ENCODE measurements at regions not wholly inside any gene's neighbourhood (a gene's known extent, or its start where the extent isn't known, plus 50 kb on each side); places are given as distances from the start of the nearest gene placed in this dataset.

DNA sequence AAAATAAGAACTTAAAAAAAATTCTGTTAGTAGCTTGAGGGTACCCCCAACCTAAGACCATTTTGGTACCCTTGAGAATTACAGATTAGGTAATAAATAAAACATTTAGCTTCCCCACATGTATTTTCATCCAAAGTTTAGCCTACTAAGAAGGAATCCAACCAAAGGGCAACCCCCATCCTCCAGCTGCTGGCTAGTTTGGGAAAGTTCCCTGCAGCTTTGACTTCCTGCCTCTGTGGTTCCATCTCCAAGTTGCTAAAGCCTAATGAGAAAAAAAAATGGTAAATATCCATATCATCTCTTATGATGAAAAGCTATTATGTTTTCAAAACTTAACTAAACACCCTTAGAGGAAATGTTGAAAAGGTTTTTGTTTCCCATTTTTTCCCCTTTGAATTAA lies 547.2 kb downstream of the ANKRD7 start:
- H3K4me2 ChIP-seq (ENCODE audit: low read length): no peak overlapping the region
- no peaks in the 10 kb centered on the region for H3K27me3 ChIP-seq (ENCODE audit: insufficient read depth, low read depth, low read length)

DNA sequence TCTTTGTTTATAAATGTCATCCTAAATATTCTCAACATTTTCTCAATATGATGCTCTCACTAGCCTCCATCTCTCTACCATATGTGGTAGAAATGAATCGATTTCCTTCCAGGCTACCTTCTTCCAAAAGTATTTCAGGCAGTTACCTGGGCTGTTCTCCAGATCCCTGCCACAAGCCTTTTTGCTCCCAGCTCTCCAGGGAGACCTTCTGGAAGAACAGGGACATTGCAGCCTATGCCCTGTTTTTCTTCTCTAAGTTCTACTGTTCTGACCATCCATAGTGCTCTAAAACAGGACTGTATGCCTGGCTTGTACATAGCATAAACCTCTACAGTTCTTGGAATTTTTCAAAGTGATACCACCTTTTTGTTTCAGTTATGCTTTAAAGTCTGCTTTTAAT lies 552.8 kb downstream of the ANKRD7 start:
- no peak overlapping the region for H3K9ac ChIP-seq (ENCODE audit: low read length)
- H3K9me3 ChIP-seq (ENCODE audit: low read length): no peaks in the 10 kb centered on the region
- no peak overlapping the region for H3K4me2 ChIP-seq (ENCODE audit: low read length)
- no peaks in the 10 kb centered on the region for H3K36me3 ChIP-seq (ENCODE audit: insufficient read depth, low read length)
- H3K4me3 ChIP-seq (ENCODE audit: low read length): no peak overlapping the region
- no peaks in the 10 kb centered on the region for H3F3A ChIP-seq (ENCODE audit: insufficient read depth, low read length, poor library complexity, severe bottlenecking)
- TF ChIP-seq RAD21 (conservative IDR thresholded peaks at IDR 0.05): no peak
- TF ChIP-seq EZH2 (IDR thresholded peaks at IDR 0.05; ENCODE audit: borderline replicate concordance, insufficient read depth, low read length, poor library complexity, severe bottlenecking): no peak
- no peak for TF ChIP-seq SMC3 (conservative IDR thresholded peaks at IDR 0.05; ENCODE audit: poor library complexity)
- no peak for TF ChIP-seq POLR2AphosphoS5 (IDR thresholded peaks at IDR 0.05)
- TF ChIP-seq, protein P1, sequence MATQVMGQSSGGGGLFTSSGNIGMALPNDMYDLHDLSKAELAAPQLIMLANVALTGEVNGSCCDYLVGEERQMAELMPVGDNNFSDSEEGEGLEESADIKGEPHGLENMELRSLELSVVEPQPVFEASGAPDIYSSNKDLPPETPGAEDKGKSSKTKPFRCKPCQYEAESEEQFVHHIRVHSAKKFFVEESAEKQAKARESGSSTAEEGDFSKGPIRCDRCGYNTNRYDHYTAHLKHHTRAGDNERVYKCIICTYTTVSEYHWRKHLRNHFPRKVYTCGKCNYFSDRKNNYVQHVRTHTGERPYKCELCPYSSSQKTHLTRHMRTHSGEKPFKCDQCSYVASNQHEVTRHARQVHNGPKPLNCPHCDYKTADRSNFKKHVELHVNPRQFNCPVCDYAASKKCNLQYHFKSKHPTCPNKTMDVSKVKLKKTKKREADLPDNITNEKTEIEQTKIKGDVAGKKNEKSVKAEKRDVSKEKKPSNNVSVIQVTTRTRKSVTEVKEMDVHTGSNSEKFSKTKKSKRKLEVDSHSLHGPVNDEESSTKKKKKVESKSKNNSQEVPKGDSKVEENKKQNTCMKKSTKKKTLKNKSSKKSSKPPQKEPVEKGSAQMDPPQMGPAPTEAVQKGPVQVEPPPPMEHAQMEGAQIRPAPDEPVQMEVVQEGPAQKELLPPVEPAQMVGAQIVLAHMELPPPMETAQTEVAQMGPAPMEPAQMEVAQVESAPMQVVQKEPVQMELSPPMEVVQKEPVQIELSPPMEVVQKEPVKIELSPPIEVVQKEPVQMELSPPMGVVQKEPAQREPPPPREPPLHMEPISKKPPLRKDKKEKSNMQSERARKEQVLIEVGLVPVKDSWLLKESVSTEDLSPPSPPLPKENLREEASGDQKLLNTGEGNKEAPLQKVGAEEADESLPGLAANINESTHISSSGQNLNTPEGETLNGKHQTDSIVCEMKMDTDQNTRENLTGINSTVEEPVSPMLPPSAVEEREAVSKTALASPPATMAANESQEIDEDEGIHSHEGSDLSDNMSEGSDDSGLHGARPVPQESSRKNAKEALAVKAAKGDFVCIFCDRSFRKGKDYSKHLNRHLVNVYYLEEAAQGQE (IDR thresholded peaks at IDR 0.05; ENCODE audit: borderline replicate concordance): no peak
- TF ChIP-seq MXI1 (conservative IDR thresholded peaks at IDR 0.05; ENCODE audit: poor library complexity, severe bottlenecking): no peak
- TF ChIP-seq, protein P2, sequence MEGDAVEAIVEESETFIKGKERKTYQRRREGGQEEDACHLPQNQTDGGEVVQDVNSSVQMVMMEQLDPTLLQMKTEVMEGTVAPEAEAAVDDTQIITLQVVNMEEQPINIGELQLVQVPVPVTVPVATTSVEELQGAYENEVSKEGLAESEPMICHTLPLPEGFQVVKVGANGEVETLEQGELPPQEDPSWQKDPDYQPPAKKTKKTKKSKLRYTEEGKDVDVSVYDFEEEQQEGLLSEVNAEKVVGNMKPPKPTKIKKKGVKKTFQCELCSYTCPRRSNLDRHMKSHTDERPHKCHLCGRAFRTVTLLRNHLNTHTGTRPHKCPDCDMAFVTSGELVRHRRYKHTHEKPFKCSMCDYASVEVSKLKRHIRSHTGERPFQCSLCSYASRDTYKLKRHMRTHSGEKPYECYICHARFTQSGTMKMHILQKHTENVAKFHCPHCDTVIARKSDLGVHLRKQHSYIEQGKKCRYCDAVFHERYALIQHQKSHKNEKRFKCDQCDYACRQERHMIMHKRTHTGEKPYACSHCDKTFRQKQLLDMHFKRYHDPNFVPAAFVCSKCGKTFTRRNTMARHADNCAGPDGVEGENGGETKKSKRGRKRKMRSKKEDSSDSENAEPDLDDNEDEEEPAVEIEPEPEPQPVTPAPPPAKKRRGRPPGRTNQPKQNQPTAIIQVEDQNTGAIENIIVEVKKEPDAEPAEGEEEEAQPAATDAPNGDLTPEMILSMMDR (IDR thresholded peaks at IDR 0.05; ENCODE audit: poor library complexity, severe bottlenecking): no peak
- no peak for TF ChIP-seq TAF1 (IDR thresholded peaks at IDR 0.05; ENCODE audit: low read depth)
- H3K79me2 ChIP-seq (replicated peaks; ENCODE audit: insufficient read depth, low read length): no peaks in the 10 kb centered on the region
- no peak overlapping the region for H3K27ac ChIP-seq (ENCODE audit: low read length)
- H4K20me1 ChIP-seq (ENCODE audit: insufficient read depth): no peaks in the 10 kb centered on the region
- H2AFZ ChIP-seq (ENCODE audit: low read depth, low read length): no peak overlapping the region
- peaks cover 3% of the 10 kb centered on the region for H3K9me2 ChIP-seq (ENCODE audit: insufficient read depth, low read length)
- no peaks in the 10 kb centered on the region for H3K27me3 ChIP-seq (ENCODE audit: insufficient read depth, low read depth, low read length)

More for the DNA sequence above, 547.2 kb downstream of the ANKRD7 start:
- no peaks in the 10 kb centered on the region for H3K79me2 ChIP-seq (replicated peaks; ENCODE audit: insufficient read depth, low read length)
- no peaks in the 10 kb centered on the region for H3F3A ChIP-seq (ENCODE audit: insufficient read depth, low read length, poor library complexity, severe bottlenecking)
- peaks cover 3% of the 10 kb centered on the region for H3K9me2 ChIP-seq (ENCODE audit: insufficient read depth, low read length)
- H3K4me3 ChIP-seq (ENCODE audit: low read length): no peak overlapping the region
- no peak overlapping the region for H3K27ac ChIP-seq (ENCODE audit: low read length)
- no peak overlapping the region for H2AFZ ChIP-seq (ENCODE audit: low read depth, low read length)
- TF ChIP-seq RAD21 (conservative IDR thresholded peaks at IDR 0.05): no peak
- TF ChIP-seq EP300 (conservative IDR thresholded peaks at IDR 0.05; ENCODE audit: poor library complexity, severe bottlenecking): no peak
- no peak for TF ChIP-seq EZH2 (IDR thresholded peaks at IDR 0.05; ENCODE audit: borderline replicate concordance, insufficient read depth, low read length, poor library complexity, severe bottlenecking)
- TF ChIP-seq, protein P2 (IDR thresholded peaks at IDR 0.05; ENCODE audit: poor library complexity, severe bottlenecking): no peak
- TF ChIP-seq POLR2AphosphoS5 (IDR thresholded peaks at IDR 0.05): no peak
- TF ChIP-seq SMC3 (conservative IDR thresholded peaks at IDR 0.05; ENCODE audit: poor library complexity): no peak
- TF ChIP-seq MXI1 (conservative IDR thresholded peaks at IDR 0.05; ENCODE audit: poor library complexity, severe bottlenecking): no peak
- TF ChIP-seq TAF1 (IDR thresholded peaks at IDR 0.05; ENCODE audit: low read depth): no peak
- TF ChIP-seq, protein P1 (IDR thresholded peaks at IDR 0.05; ENCODE audit: borderline replicate concordance): no peak
- no peak overlapping the region for H3K9ac ChIP-seq (ENCODE audit: low read length)
- no peaks in the 10 kb centered on the region for H3K9me3 ChIP-seq (ENCODE audit: low read length)
- H3K36me3 ChIP-seq (ENCODE audit: insufficient read depth, low read length): no peaks in the 10 kb centered on the region
- no peaks in the 10 kb centered on the region for H4K20me1 ChIP-seq (ENCODE audit: insufficient read depth)

Measured in neural cell (in vitro differentiated cells).